HT1080 (cell line): ENCODE measurements at regions not wholly inside any gene's neighbourhood (a gene's known extent, or its start where the extent isn't known, plus 50 kb on each side); places are given as distances from the start of the nearest gene placed in this dataset.
"Not testable (repeated sequence)": the region's sequence is repeated elsewhere in the genome, so short reads cannot be mapped to it uniquely, and the experiment has no call there.

Source experiments
- DNase-seq: peaks from one replicate; pipeline ENCODE4 v3.0.0-alpha.2; 2015; ENCODE audit warnings: low read depth

GRCh38 chr2:183788796-183789195, 664.6 kb downstream of the NUP35 start:
- not testable (repeated sequence) for DNase-seq

GRCh38 chr2:183792165-183792924, 668.1 kb downstream of the NUP35 start:
- not testable (repeated sequence) for DNase-seq

GRCh38 chr2:183798535-183798934, 674.3 kb downstream of the NUP35 start:
- DNase-seq = no peak

GRCh38 chr2:183799761-183800160, 675.5 kb downstream of the NUP35 start:
- DNase-seq = no peak

- DNase-seq = no peak
Measured at GRCh38 chr2:183803596-183803995, 679.4 kb downstream of the NUP35 start.

- DNase-seq = no peak
Measured at GRCh38 chr2:183807870-183808269, 683.6 kb downstream of the NUP35 start.

GRCh38 chr2:183809404-183809803, 685.2 kb downstream of the NUP35 start:
- DNase-seq = no peak

- no peak for DNase-seq
Measured at GRCh38 chr2:183811281-183811680, 687.0 kb downstream of the NUP35 start.

- no peak for DNase-seq
Measured at GRCh38 chr2:183812091-183812490, 687.8 kb downstream of the NUP35 start.

- no peak for DNase-seq
Measured at GRCh38 chr2:183825710-183826109, 701.5 kb downstream of the NUP35 start.

- no peak for DNase-seq
Measured at GRCh38 chr2:183829931-183830330, 705.7 kb downstream of the NUP35 start.

GRCh38 chr2:183837157-183837556, 712.9 kb downstream of the NUP35 start:
- DNase-seq = no peak

- DNase-seq = no peak
Measured at GRCh38 chr2:183838295-183838694, 714.1 kb downstream of the NUP35 start.

GRCh38 chr2:183840061-183840584, 715.9 kb downstream of the NUP35 start:
- no peak for DNase-seq

GRCh38 chr2:183849826-183850225, 725.6 kb downstream of the NUP35 start:
- not testable (repeated sequence) for DNase-seq

- DNase-seq = no peak
Measured at GRCh38 chr2:183859129-183859528, 734.9 kb downstream of the NUP35 start.

- no peak for DNase-seq
Measured at GRCh38 chr2:183866666-183867065, 731.7 kb upstream of the ZNF804A start.

GRCh38 chr2:183867206-183867605, 731.1 kb upstream of the ZNF804A start:
- DNase-seq = no peak

GRCh38 chr2:183868153-183868552, 730.2 kb upstream of the ZNF804A start:
- DNase-seq = no peak

GRCh38 chr2:183868707-183869106, 729.6 kb upstream of the ZNF804A start:
- peak; percentile 56 for DNase-seq

GRCh38 chr2:183872131-183872530, 726.2 kb upstream of the ZNF804A start:
- no peak for DNase-seq

GRCh38 chr2:183881978-183882377, 716.4 kb upstream of the ZNF804A start:
- DNase-seq = no peak

GRCh38 chr2:183892315-183892941, 705.9 kb upstream of the ZNF804A start:
- no peak for DNase-seq
